Rectal smooth muscle tissue (tissue), 1 donor: ENCODE measurements at regions not wholly inside any gene's neighbourhood (a gene's known extent, or its start where the extent isn't known, plus 50 kb on each side); places are given as distances from the start of the nearest gene placed in this dataset.

Source experiments
- H3K27ac ChIP-seq: one replicate; pipeline ENCODE4 v1.7.0; 2013; ENCODE audit warnings: low read depth, low read length, inconsistent platforms
- H3K27me3 ChIP-seq: one replicate; pipeline ENCODE4 v1.7.0; 2013; ENCODE audit warnings: low read length; ENCODE audit not compliant: control insufficient read depth, insufficient read depth
- H3K36me3 ChIP-seq: one replicate; pipeline ENCODE4 v1.7.0; 2013; ENCODE audit warnings: low read length; ENCODE audit not compliant: control insufficient read depth, insufficient read depth
- H3K4me1 ChIP-seq: one replicate; pipeline ENCODE4 v1.7.0; 2013; ENCODE audit warnings: low read length; ENCODE audit not compliant: control insufficient read depth, insufficient read depth
- H3K4me3 ChIP-seq: one replicate; pipeline ENCODE4 v1.7.0; 2013; ENCODE audit warnings: low read length
- H3K9ac ChIP-seq: one replicate; pipeline ENCODE4 v1.7.0; 2013; ENCODE audit warnings: low read length

- no peaks in the 10 kb centered on the region for H3K36me3 ChIP-seq
- no peaks in the 10 kb centered on the region for H3K27me3 ChIP-seq
- no peak overlapping the region for H3K4me3 ChIP-seq
- H3K4me1 ChIP-seq, result no peaks in the 10 kb centered on the region
- no peak overlapping the region for H3K9ac ChIP-seq
- no peak overlapping the region for H3K27ac ChIP-seq
Observed at GRCh38 chr11:92797874-92798273, 171.6 kb upstream of the MTNR1B start.

DNA sequence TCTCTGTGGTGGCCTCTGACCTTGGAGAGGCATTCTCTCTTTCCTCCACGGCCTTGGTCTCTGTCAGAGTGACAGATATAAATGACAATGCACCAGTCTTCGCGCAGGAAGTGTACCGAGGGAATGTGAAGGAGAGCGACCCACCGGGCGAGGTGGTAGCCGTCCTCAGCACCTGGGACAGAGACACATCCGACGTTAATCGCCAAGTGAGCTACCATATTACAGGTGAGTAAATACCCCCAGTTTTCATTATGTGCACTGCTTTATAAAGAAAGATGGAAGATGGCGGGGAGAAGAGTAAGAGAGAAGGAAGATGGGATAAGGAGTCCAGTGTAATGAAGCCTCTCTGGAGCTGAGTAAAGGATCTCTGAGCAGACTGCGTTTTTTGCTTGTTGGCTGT lies 167.8 kb upstream of the MTNR1B start:
- Histone ChIP-seq H3K4me3 (no peak overlapping the region), H3K9ac (no peak overlapping the region), H3K36me3 (no peaks in the 10 kb centered on the region), H3K27ac (no peak overlapping the region), H3K27me3 (no peaks in the 10 kb centered on the region), H3K4me1 (no peaks in the 10 kb centered on the region)

DNA sequence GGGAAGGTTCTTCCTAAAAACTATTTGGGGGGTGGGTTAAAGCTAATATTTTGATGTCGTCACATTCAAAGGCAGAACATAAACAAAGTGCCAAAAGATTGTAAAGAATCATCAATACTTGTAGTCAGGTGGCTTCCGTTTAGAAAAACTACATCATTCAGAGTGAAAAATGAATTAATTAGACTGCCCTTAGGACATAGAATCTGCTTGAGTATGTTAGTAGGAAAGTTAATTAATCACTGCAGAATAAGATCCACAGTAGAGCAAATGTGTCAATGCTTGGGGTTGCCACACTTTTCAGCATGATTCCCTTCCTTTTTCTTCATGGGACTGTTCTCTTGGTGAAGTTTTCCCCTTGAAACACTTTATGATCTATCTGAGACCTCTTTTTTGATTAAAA lies 166.8 kb upstream of the MTNR1B start:
- H3K36me3 ChIP-seq, result no peaks in the 10 kb centered on the region
- H3K27me3 ChIP-seq, result no peaks in the 10 kb centered on the region
- H3K4me3 ChIP-seq, result no peak overlapping the region
- no peaks in the 10 kb centered on the region for H3K4me1 ChIP-seq
- H3K9ac ChIP-seq, result no peak overlapping the region
- H3K27ac ChIP-seq, result no peak overlapping the region

DNA sequence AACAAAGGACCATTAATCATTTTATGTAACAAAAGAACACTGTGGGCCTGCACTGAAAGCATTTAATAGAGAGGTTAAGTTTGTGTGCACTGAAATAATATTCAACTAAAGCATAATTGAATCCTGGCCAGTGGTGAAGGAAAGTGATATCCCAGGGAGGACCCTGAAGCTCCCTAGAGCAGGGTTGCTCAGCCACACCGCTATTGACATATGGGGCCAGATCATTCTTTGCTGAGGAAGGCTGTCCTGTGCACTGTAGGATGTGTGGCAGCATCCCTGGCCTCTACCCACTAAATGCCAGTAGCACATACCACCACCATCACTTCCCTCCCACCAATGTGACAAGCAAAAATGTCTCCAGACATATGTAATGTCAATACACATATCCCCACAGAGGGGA lies 166.1 kb upstream of the MTNR1B start:
- Histone ChIP-seq H3K4me3 (no peak overlapping the region), H3K27me3 (no peaks in the 10 kb centered on the region), H3K36me3 (no peaks in the 10 kb centered on the region), H3K9ac (no peak overlapping the region), H3K27ac (no peak overlapping the region), H3K4me1 (no peaks in the 10 kb centered on the region)

DNA sequence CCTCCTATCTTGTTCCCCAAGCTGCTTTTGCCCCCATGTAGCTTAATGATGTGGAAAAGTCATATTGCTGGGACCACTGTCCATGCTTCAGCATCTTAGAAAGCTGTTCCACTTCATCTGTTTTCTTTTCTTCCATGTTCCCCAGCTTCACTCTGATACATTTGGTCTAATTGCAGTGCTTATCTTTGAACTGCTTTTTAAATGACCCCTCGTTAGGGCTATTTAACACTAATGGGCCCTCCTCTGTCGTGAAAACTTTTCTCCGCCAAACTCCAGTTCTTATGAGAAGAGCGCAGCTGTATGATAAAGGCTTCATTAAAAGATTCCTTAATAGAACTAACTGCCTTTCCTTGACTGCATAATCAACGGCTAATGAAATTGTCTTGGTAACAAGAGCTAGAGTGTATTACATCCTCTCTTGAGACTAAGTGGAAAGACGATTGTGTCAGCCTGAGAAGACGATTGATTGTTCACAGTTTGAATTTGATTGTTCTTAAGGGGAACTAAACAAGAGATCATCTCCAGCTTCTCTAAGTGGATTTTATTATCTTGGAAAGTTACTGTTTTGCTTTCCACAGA lies 165.0 kb upstream of the MTNR1B start:
- H3K4me3 ChIP-seq, result no peak overlapping the region
- H3K4me1 ChIP-seq, result no peaks in the 10 kb centered on the region
- no peak overlapping the region for H3K27ac ChIP-seq
- no peak overlapping the region for H3K9ac ChIP-seq
- H3K36me3 ChIP-seq, result no peaks in the 10 kb centered on the region
- no peaks in the 10 kb centered on the region for H3K27me3 ChIP-seq

DNA sequence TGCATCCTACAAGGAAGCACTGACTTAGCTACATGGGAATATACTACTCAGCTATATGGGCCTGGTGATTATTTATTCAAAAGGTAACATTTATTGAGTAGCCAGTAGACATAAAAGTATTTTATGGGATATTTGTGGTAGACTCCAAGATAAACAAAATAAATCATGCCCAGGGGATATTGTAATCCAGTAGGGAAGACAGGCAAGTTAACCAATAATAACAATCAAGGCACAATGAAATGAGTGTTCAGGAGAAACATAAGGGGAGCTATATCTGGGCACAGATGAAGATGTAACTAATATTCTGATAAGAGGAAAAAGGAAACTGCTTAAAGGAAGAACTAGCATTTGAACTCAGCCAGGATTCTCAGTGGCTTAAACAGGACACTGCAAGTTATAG lies 161.4 kb upstream of the MTNR1B start:
- H3K9ac ChIP-seq, result no peak overlapping the region
- H3K27me3 ChIP-seq, result no peaks in the 10 kb centered on the region
- no peaks in the 10 kb centered on the region for H3K4me1 ChIP-seq
- no peak overlapping the region for H3K4me3 ChIP-seq
- H3K36me3 ChIP-seq, result no peaks in the 10 kb centered on the region
- no peak overlapping the region for H3K27ac ChIP-seq

DNA sequence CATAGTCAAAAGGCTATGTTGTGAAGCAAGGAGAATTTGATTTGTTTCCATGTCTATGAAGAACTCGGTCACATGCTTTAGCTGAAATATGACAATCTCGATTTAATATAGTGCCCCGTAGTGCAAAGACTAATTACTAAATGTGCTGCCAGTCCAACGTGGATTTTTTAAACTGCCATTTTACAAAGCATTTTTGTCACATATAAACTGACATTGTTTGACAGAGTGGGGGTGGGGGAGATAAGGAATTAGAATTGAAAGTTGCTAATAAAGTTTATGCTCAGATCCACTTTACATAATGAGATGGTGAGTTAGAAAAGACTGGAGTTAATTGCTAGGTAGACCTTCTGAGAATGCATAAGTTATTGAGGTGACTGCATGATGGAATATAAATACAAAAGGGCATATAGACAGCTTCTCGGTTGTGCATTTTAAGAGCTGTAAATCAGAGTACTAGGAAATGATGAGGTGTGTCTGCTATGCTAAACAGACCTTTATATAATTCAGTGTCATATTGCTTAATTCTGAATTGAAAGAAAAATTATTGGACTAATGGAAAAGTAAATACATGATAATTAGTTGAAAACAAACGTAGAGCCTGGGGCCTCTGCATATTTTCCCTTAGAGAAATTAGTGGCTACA lies 158.9 kb upstream of the MTNR1B start:
- Histone ChIP-seq H3K27me3 (no peaks in the 10 kb centered on the region), H3K36me3 (no peaks in the 10 kb centered on the region), H3K4me1 (no peaks in the 10 kb centered on the region), H3K9ac (no peak overlapping the region), H3K4me3 (no peak overlapping the region), H3K27ac (no peak overlapping the region)

DNA sequence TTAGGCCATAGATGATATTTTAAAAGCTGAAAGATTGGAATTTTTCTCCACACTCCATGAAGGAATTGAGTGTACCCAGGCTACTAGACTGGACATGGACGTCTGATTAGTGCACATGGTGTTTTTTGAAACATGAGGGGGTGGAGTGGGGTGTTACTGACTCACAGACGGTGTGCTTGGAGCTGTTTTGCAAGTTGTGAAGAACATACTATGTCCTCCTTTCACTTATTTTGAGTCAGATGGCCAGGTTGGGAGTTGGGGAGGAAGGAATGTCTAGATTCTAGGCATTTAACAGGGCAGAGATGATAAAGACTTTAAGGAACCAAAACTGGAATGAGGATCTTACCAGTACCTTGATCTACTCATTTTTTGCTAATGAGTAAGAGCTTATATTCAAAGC lies 158.1 kb upstream of the MTNR1B start:
- no peak overlapping the region for H3K27ac ChIP-seq
- H3K4me3 ChIP-seq, result no peak overlapping the region
- no peaks in the 10 kb centered on the region for H3K4me1 ChIP-seq
- no peaks in the 10 kb centered on the region for H3K36me3 ChIP-seq
- no peak overlapping the region for H3K9ac ChIP-seq
- no peaks in the 10 kb centered on the region for H3K27me3 ChIP-seq

DNA sequence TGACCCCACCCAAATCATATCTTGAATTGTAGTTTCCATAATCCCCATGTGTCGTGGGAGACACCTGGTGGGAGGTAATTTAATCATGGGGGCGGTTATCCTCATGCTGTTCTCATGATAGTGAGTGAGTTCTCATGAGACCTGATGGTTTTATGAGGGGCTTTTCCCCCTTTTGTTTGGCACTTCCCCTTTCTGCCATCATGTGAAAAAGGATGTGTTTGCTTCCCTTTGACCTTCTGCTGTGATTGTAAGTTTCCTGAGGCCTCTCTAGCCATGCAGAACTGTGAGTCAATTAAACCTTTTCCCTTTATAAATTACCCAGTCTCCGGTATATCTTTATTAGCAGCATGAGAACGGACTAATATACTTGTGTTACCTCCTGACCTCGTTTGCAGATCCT lies 156.6 kb upstream of the MTNR1B start:
- Histone ChIP-seq H3K9ac (no peak overlapping the region), H3K27me3 (no peaks in the 10 kb centered on the region), H3K36me3 (no peaks in the 10 kb centered on the region), H3K4me3 (no peak overlapping the region), H3K4me1 (no peaks in the 10 kb centered on the region), H3K27ac (no peak overlapping the region)

DNA sequence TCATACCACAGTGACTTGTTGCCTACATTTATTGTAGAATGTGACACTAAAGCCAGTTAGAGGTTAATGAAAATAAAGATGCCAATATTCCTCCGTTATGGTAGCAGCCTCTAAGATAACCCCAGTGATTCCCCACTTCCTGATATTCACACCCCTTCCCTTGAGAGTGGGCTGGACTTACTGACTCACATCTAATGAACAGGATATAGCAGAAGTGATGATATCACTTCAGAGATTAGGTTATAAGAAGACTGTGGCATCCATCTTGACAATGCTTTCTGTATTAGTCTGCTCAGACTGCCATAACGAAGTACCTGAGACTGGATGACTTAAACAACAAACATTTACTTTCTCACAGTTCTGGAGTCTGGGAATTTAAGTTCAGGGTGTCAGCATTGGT lies 149.6 kb upstream of the MTNR1B start:
- no peaks in the 10 kb centered on the region for H3K36me3 ChIP-seq
- H3K27ac ChIP-seq, result no peak overlapping the region
- no peak overlapping the region for H3K4me3 ChIP-seq
- no peak overlapping the region for H3K9ac ChIP-seq
- no peaks in the 10 kb centered on the region for H3K27me3 ChIP-seq
- H3K4me1 ChIP-seq, result no peaks in the 10 kb centered on the region

DNA sequence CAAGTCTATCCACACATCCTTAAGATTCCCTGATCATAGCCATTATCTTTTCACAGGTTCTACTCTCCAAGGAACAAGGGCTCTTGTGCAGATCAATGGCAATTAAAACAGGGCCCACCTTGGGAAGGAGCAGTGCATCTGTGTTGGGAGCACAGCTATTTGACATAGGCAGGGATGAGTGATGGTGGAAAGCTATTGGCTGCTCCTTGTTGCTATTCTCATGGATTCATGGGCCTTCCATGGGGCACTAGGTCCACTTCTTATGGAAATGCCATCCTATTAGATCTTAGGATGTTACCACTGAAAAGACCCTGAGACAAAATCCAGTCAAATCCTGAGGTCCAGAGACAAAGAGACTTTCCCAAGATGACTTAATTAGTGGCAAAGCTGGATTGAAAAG lies 148.6 kb upstream of the MTNR1B start:
- H3K27me3 ChIP-seq, result no peaks in the 10 kb centered on the region
- no peaks in the 10 kb centered on the region for H3K36me3 ChIP-seq
- H3K27ac ChIP-seq, result no peak overlapping the region
- H3K9ac ChIP-seq, result no peak overlapping the region
- no peak overlapping the region for H3K4me3 ChIP-seq
- H3K4me1 ChIP-seq, result no peaks in the 10 kb centered on the region

GRCh38 chr11:92822410-92822809 lies 147.0 kb upstream of the MTNR1B start:
- no peak overlapping the region for H3K27ac ChIP-seq
- no peak overlapping the region for H3K9ac ChIP-seq

DNA sequence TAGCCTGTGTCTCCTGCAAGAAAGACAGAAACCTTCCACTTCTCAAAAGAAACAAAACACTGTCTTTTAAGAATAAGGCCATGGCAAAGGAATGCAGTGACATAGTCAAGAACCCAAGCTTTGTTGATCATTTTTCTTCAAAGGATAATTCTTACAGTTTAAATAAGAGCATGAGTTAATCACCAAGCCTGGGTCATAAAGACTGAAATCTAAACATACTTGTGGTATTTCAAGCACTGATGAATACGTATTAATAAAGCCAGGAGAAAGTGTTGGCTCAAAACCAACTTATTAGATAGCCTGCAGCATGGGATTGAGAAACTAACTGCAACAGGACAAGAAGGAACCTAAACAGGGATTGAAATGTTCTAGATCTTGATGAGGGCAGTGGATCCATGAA lies 143.3 kb upstream of the MTNR1B start:
- no peak overlapping the region for H3K4me3 ChIP-seq

More at GRCh38 chr11:92822410-92822809, 147.0 kb upstream of the MTNR1B start:
- H3K27me3 ChIP-seq, result no peaks in the 10 kb centered on the region
- no peaks in the 10 kb centered on the region for H3K4me1 ChIP-seq
- no peak overlapping the region for H3K4me3 ChIP-seq
- H3K36me3 ChIP-seq, result no peaks in the 10 kb centered on the region

More for the DNA sequence above, 143.3 kb upstream of the MTNR1B start:
- no peak overlapping the region for H3K9ac ChIP-seq
- no peaks in the 10 kb centered on the region for H3K4me1 ChIP-seq
- no peaks in the 10 kb centered on the region for H3K36me3 ChIP-seq
- no peak overlapping the region for H3K27ac ChIP-seq
- H3K27me3 ChIP-seq, result no peaks in the 10 kb centered on the region
